AML-193 (cell line): ENCODE measurements at regions not wholly inside any gene's neighbourhood (a gene's known extent, or its start where the extent isn't known, plus 50 kb on each side); places are given as distances from the start of the nearest gene placed in this dataset.
A peak's percentile ranks its signal among the peaks of the same experiment; 100 is the strongest.

ENCODE experiments used
- DNase-seq, 2 experiments: peaks; one replicate each; lab custom pipeline; 2025; lab: John Stamatoyannopoulos, UW

GRCh38 chr1:72830606-72831390 is 548.5 kb upstream of the NEGR1 start:
- no peak for DNase-seq

GRCh38 chr1:72827278-72827677 is 544.9 kb upstream of the NEGR1 start:
- DNase-seq = peak in 1 of 2 experiments; percentile 2

- no peak for DNase-seq
These were observed 522.2 kb upstream of the NEGR1 start for GRCh38 chr1:72804541-72804940.

- DNase-seq = no peak
These were observed 498.7 kb upstream of the NEGR1 start for GRCh38 chr1:72781038-72781437.

- DNase-seq = no peak
These were observed 497.9 kb upstream of the NEGR1 start for GRCh38 chr1:72780212-72780611.

GRCh38 chr1:72777918-72778317 is 495.6 kb upstream of the NEGR1 start:
- no peak for DNase-seq

- DNase-seq = no peak
These were observed 481.1 kb upstream of the NEGR1 start for GRCh38 chr1:72763481-72763880.

GRCh38 chr1:72759486-72759885 is 477.1 kb upstream of the NEGR1 start:
- no peak for DNase-seq

GRCh38 chr1:72757843-72758242 is 475.5 kb upstream of the NEGR1 start:
- no peak for DNase-seq

GRCh38 chr1:72745413-72745812 is 463.1 kb upstream of the NEGR1 start:
- no peak for DNase-seq

- DNase-seq = no peak
These were observed 452.1 kb upstream of the NEGR1 start for GRCh38 chr1:72734415-72734814.

- no peak for DNase-seq
These were observed 442.9 kb upstream of the NEGR1 start for GRCh38 chr1:72724951-72725861.

- no peak for DNase-seq
These were observed 423.6 kb upstream of the NEGR1 start for GRCh38 chr1:72705921-72706320.

GRCh38 chr1:72704841-72705477 is 422.6 kb upstream of the NEGR1 start:
- no peak for DNase-seq

- DNase-seq = no peak
These were observed 415.1 kb upstream of the NEGR1 start for GRCh38 chr1:72697410-72697809.

GRCh38 chr1:72693899-72694298 is 411.6 kb upstream of the NEGR1 start:
- no peak for DNase-seq

GRCh38 chr1:72693376-72693775 is 411.0 kb upstream of the NEGR1 start:
- DNase-seq = no peak

GRCh38 chr1:72690871-72691270 is 408.5 kb upstream of the NEGR1 start:
- no peak for DNase-seq

- DNase-seq = no peak
These were observed 396.3 kb upstream of the NEGR1 start for GRCh38 chr1:72678683-72679082.

- no peak for DNase-seq
These were observed 388.6 kb upstream of the NEGR1 start for GRCh38 chr1:72670902-72671301.

- DNase-seq = no peak
These were observed 380.6 kb upstream of the NEGR1 start for GRCh38 chr1:72662918-72663317.

- no peak for DNase-seq
These were observed 368.6 kb upstream of the NEGR1 start for GRCh38 chr1:72650843-72651435.
